HL-60 (cell line): ENCODE measurements at regions not wholly inside any gene's neighbourhood (a gene's known extent, or its start where the extent isn't known, plus 50 kb on each side); places are given as distances from the start of the nearest gene placed in this dataset.

ENCODE experiments used
- DNase-seq, 2 experiments: peaks; one replicate each; pipeline ENCODE4 v3.0.0-alpha.2; 2010 to 2020; ENCODE audit warnings: low read depth in 1 of 2, low spot score in 1 of 2
- H3K27ac ChIP-seq: fragments of 250-450 bp; sonication (Bioruptor Pico); replicated peaks from 2 replicates; pipeline ENCODE4 v1.5.1; 2020; ENCODE audit warnings: mild to moderate bottlenecking, moderate library complexity
- H3K27me3 ChIP-seq: fragments of 250-450 bp; sonication (Bioruptor Pico); 2 replicates; pipeline ENCODE4 v1.5.1; 2021; ENCODE audit warnings: mild to moderate bottlenecking, moderate library complexity; ENCODE audit not compliant: insufficient read depth, poor library complexity, severe bottlenecking
- H3K4me3 ChIP-seq: replicated peaks from 2 replicates; pipeline ENCODE4 v1.5.1; 2011; ENCODE audit warnings: mild to moderate bottlenecking, control low read depth, low read length; ENCODE audit not compliant: insufficient read depth
- CTCF ChIP-seq: IDR thresholded peaks from one replicate; pipeline ENCODE4 v1.5.1; 2011; ENCODE audit warnings: low read length, control low read depth, inconsistent platforms; ENCODE audit not compliant: insufficient read depth
- GABPA ChIP-seq: IDR thresholded peaks from 2 replicates; pipeline ENCODE4 v1.6.1; 2012; ENCODE audit warnings: low read depth
- POLR2AphosphoS5 ChIP-seq: IDR thresholded peaks from 2 replicates; pipeline ENCODE4 v1.6.1; 2012; ENCODE audit warnings: low read depth
- REST ChIP-seq: IDR thresholded peaks from 2 replicates; pipeline ENCODE4 v1.6.1; 2012; ENCODE audit warnings: low read depth; ENCODE audit not compliant: insufficient replicate concordance
- SPI1 ChIP-seq: IDR thresholded peaks from 2 replicates; pipeline ENCODE4 v1.6.1; 2012; ENCODE audit warnings: low read depth, mild to moderate bottlenecking, borderline replicate concordance

- DNase-seq: no peak
- Histone ChIP-seq H3K4me3 (no peak overlapping the region), H3K27me3 (no peaks in the 10 kb centered on the region), H3K27ac (no peak overlapping the region)
- TF ChIP-seq CTCF (no peak), GABPA (no peak), SPI1 (no peak), REST (no peak), POLR2AphosphoS5 (no peak)
Measured at GRCh38 chr17:63032142-63032541, 66.1 kb downstream of the TANC2 start.

GRCh38 chr17:63033142-63033541, 67.1 kb downstream of the TANC2 start:
- H3K27me3 ChIP-seq: no peaks in the 10 kb centered on the region
- H3K27ac ChIP-seq: no peak overlapping the region
- DNase-seq: no peak
- TF ChIP-seq CTCF (no peak), GABPA (no peak), POLR2AphosphoS5 (no peak), REST (no peak), SPI1 (no peak)
- H3K4me3 ChIP-seq: no peak overlapping the region

- Histone ChIP-seq H3K4me3 (no peak overlapping the region), H3K27ac (no peak overlapping the region), H3K27me3 (no peaks in the 10 kb centered on the region)
- TF ChIP-seq SPI1 (no peak), POLR2AphosphoS5 (no peak)
- DNase-seq: no peak
Measured at GRCh38 chr17:63035271-63035670, 69.2 kb downstream of the TANC2 start.

- no peak for DNase-seq
- H3K27me3 ChIP-seq: no peaks in the 10 kb centered on the region
- no peak overlapping the region for H3K4me3 ChIP-seq
- H3K27ac ChIP-seq: no peak overlapping the region
- TF ChIP-seq CTCF: no peak
- TF ChIP-seq REST: no peak
- TF ChIP-seq POLR2AphosphoS5: no peak
- no peak for TF ChIP-seq GABPA
- no peak for TF ChIP-seq SPI1
Measured at GRCh38 chr17:63035695-63036094, 69.7 kb downstream of the TANC2 start.
